ENCODE measurements at regions not wholly inside any gene's neighbourhood (a gene's known extent, or its start where the extent isn't known, plus 50 kb on each side); places are given as distances from the start of the nearest gene placed in this dataset.

DNA sequence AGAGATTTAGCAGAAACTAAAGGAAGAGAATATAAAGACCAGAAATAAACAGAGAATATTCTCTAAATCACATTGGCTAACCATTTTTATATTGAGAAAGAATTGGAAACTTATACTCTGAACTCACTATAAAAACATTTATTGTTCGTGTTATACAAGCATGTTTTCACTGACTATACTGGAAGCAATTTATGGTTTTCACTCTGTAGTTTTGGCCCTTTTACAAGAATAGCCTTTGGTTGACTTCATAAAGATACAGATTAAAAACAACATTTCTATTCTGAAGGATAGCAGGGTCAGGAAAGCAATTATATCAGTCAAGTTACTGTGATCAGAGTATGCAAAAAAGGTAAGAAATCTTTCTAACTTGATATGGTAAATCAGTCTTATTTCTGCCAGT lies 965.7 kb upstream of the FAT3 start:
- Histone ChIP-seq H3K4me3 (ENCODE audit: low read length) (no peak overlapping the region), H3K27me3 (ENCODE audit: control insufficient read depth in 2 of 2, insufficient read depth in 2 of 2, low read length in 2 of 2) (no peaks in the 10 kb centered on the region), H3K4me1 (ENCODE audit: control insufficient read depth in 2 of 2, insufficient read depth in 2 of 2, low read length in 2 of 2) (no peaks in the 10 kb centered on the region), H3K36me3 (ENCODE audit: control insufficient read depth in 2 of 3, insufficient read depth in 3 of 3, low read length in 3 of 3) (no peaks in the 10 kb centered on the region), H3K27ac (ENCODE audit: low read depth, low read length) (no peak overlapping the region), H3K9me3 (ENCODE audit: control insufficient read depth in 2 of 3, low read length in 3 of 3) (no peaks in the 10 kb centered on the region)
- intact Hi-C loops (cut with micrococcal nuclease), result no loop called here
- H3K36me3 Mint-ChIP-seq, result no peaks in the 10 kb centered on the region
- POLR2A ChIA-PET, result no interaction called here
- ATAC-seq (no peak), DNase-seq (no peak)
- H3K27me3 Mint-ChIP-seq, result no peaks in the 10 kb centered on the region
- H3K9me3 Mint-ChIP-seq, result peaks cover 0 to 8% (median 0%) of the 10 kb centered on the region in 11 donors
- no peak overlapping the region for H3K27ac Mint-ChIP-seq
- CTCF ChIA-PET, result no interaction called here
- H3K4me1 Mint-ChIP-seq, result no peaks in the 10 kb centered on the region
- H3K4me3 Mint-ChIP-seq, result no peak overlapping the region

DNA sequence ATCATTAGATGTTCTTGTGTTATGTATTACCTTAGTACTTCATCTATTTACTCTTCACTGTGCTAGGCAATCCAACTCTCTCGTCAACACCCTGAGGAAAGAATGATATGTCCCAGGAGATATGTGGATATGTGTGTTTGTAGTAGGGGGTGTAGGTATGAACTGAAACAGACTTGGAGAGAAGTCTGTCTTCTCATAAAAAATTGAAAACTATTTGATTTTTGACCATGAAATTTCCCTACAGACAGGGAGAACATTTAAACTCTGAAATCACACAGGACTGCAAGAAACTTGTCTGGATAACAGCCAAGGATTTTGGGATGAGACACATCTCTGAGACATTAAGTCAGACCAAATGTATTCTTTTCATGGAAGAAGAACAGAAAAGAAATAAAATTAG lies 967.0 kb upstream of the FAT3 start:
- Mint-ChIP-seq H3K4me3 (no peak overlapping the region), H3K27me3 (no peaks in the 10 kb centered on the region), H3K36me3 (no peaks in the 10 kb centered on the region), H3K4me1 (no peaks in the 10 kb centered on the region), H3K9me3 (peaks cover 0 to 8% (median 4%) of the 10 kb centered on the region in 11 donors), H3K27ac (no peak overlapping the region)
- no peak overlapping the region for H3K27ac ChIP-seq (ENCODE audit: low read depth, low read length)
- no peaks in the 10 kb centered on the region for H3K36me3 ChIP-seq (ENCODE audit: control insufficient read depth in 2 of 3, insufficient read depth in 3 of 3, low read length in 3 of 3)
- POLR2A ChIA-PET, result no interaction called here
- DNase-seq, result no peak
- H3K9me3 ChIP-seq (ENCODE audit: control insufficient read depth in 2 of 3, low read length in 3 of 3), result no peaks in the 10 kb centered on the region
- H3K4me1 ChIP-seq (ENCODE audit: control insufficient read depth in 2 of 2, insufficient read depth in 2 of 2, low read length in 2 of 2), result no peaks in the 10 kb centered on the region
- no peak for ATAC-seq
- no peak overlapping the region for H3K4me3 ChIP-seq (ENCODE audit: low read length)
- H3K27me3 ChIP-seq (ENCODE audit: control insufficient read depth in 2 of 2, insufficient read depth in 2 of 2, low read length in 2 of 2), result no peaks in the 10 kb centered on the region
- CTCF ChIA-PET, result no interaction called here
- intact Hi-C loops (cut with micrococcal nuclease), result no loop called here

DNA sequence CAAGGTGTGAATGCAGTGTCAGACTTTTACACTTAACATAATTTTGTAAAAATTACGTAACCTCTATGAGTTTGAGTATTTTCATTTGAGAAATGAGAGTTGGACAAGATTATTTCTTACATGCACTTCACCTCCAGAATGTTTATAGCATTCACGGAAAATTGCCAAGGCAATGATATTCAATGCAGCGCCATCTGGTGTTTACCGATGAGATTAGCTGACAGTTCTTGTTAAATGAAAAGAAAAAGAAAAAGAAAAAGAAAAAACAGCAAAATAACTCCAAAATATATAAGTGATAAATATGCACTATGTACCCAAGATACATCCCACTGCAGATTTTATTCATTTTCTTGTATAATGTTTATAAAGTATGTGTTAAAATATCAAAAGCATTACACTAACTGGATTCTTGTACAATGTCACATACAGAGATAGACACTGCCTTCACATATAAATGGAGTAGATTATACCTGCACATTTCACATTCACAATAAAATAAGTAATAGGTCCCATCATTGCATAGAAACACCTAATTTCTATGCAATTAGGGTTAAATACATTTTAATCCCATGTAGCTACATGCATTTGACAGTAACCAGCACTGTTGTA lies 976.3 kb upstream of the FAT3 start:
- Histone ChIP-seq H3K27ac (ENCODE audit: low read depth, low read length) (no peak overlapping the region), H3K4me1 (ENCODE audit: control insufficient read depth in 2 of 2, insufficient read depth in 2 of 2, low read length in 2 of 2) (no peaks in the 10 kb centered on the region), H3K27me3 (ENCODE audit: control insufficient read depth in 2 of 2, insufficient read depth in 2 of 2, low read length in 2 of 2) (no peaks in the 10 kb centered on the region), H3K9me3 (ENCODE audit: control insufficient read depth in 2 of 3, low read length in 3 of 3) (no peaks in the 10 kb centered on the region), H3K36me3 (ENCODE audit: control insufficient read depth in 2 of 3, insufficient read depth in 3 of 3, low read length in 3 of 3) (no peaks in the 10 kb centered on the region), H3K4me3 (ENCODE audit: low read length) (no peak overlapping the region)
- intact Hi-C loops (cut with micrococcal nuclease), result loop anchor here (2.0 to 5.0 kb wide), 2 partner anchors 1000 to 1041 kb away; no protein-coding TSS in a partner anchor
- ATAC-seq (no peak), DNase-seq (no peak)
- Mint-ChIP-seq H3K27ac (no peak overlapping the region), H3K4me1 (no peaks in the 10 kb centered on the region), H3K9me3 (peaks cover 0 to 4% (median 0%) of the 10 kb centered on the region in 11 donors), H3K27me3 (no peaks in the 10 kb centered on the region), H3K36me3 (no peaks in the 10 kb centered on the region), H3K4me3 (no peak overlapping the region)
- CTCF ChIA-PET, result no interaction called here
- POLR2A ChIA-PET, result no interaction called here

DNA sequence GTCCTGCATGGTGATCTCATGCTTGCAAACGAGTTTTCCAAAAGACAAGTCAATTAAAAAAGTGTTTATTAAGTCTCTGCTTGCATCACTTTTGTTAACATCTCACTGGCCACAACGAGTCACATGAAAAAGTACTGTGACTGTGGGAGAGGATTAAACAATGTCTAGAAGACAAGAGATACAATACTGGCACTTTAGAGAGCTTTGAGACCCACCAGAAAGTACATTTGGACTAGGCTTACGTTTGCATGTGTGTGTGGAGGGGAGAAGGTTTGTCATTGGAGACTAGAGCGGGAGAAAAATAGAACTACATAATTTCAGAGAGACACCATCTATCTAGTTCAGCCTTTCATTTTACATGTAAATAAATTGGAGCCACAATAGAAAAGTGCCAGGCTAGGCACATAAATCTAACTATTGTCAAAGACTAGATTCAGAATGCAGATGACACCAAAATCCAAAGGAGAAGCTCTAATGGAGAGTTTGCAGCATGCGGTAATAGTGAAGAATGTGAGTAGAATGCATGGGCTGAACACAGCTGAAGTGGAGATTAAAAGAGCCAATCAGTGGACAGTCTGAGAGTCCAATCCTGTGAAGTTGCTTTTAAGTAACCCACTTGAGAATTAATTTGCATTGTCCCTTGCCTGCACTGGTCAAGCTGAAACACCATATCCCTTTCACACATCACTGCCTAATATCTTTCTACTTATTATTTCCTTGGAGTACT lies 977.4 kb upstream of the FAT3 start:
- H3K27me3 ChIP-seq (ENCODE audit: control insufficient read depth in 2 of 2, insufficient read depth in 2 of 2, low read length in 2 of 2), result no peaks in the 10 kb centered on the region
- Mint-ChIP-seq H3K4me3 (no peak overlapping the region), H3K36me3 (no peaks in the 10 kb centered on the region), H3K27me3 (no peaks in the 10 kb centered on the region), H3K9me3 (peaks cover 0 to 4% (median 0%) of the 10 kb centered on the region in 11 donors), H3K27ac (no peak overlapping the region), H3K4me1 (no peaks in the 10 kb centered on the region)
- no peaks in the 10 kb centered on the region for H3K36me3 ChIP-seq (ENCODE audit: control insufficient read depth in 2 of 3, insufficient read depth in 3 of 3, low read length in 3 of 3)
- ATAC-seq, result no peak
- H3K4me3 ChIP-seq (ENCODE audit: low read length), result no peak overlapping the region
- ChIA-PET CTCF (no interaction called here), POLR2A (no interaction called here)
- no peak overlapping the region for H3K27ac ChIP-seq (ENCODE audit: low read depth, low read length)
- no peak for DNase-seq
- intact Hi-C loops (cut with micrococcal nuclease), result loop anchor here in 1 of 2 donors (5.0 kb wide), 1 partner anchor 1040 kb away; no protein-coding TSS in a partner anchor
- H3K4me1 ChIP-seq (ENCODE audit: control insufficient read depth in 2 of 2, insufficient read depth in 2 of 2, low read length in 2 of 2), result no peaks in the 10 kb centered on the region
- no peaks in the 10 kb centered on the region for H3K9me3 ChIP-seq (ENCODE audit: control insufficient read depth in 2 of 3, low read length in 3 of 3)

DNA sequence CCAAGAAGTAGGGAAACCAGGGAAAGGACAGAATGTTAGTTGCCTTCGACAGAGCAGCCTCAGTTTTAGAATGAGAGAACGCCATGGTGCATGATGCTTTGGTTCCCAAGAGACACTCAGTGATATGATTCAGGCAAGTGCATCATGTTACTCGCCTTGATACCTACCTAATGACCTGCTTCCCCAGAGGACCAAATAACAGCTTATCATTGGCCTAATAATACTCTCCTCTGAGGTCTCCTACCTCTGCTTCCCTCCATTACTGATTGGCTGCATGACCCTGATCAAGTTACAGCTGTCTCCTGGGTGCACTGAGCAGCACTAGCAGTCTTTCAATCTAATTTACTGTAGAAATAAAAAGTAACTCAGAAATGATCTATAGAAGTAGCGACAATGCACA lies 979.7 kb upstream of the FAT3 start:
- Mint-ChIP-seq H3K36me3 (no peaks in the 10 kb centered on the region), H3K9me3 (peaks cover 0 to 4% (median 0%) of the 10 kb centered on the region in 11 donors), H3K4me3 (no peak overlapping the region), H3K27ac (no peak overlapping the region), H3K27me3 (no peaks in the 10 kb centered on the region), H3K4me1 (no peaks in the 10 kb centered on the region)
- no peak overlapping the region for H3K4me3 ChIP-seq (ENCODE audit: low read length)
- DNase-seq, result no peak
- no peaks in the 10 kb centered on the region for H3K4me1 ChIP-seq (ENCODE audit: control insufficient read depth in 2 of 2, insufficient read depth in 2 of 2, low read length in 2 of 2)
- H3K27me3 ChIP-seq (ENCODE audit: control insufficient read depth in 2 of 2, insufficient read depth in 2 of 2, low read length in 2 of 2), result no peaks in the 10 kb centered on the region
- POLR2A ChIA-PET, result no interaction called here
- no peak for ATAC-seq
- no peaks in the 10 kb centered on the region for H3K9me3 ChIP-seq (ENCODE audit: control insufficient read depth in 2 of 3, low read length in 3 of 3)
- intact Hi-C loops (cut with micrococcal nuclease), result loop anchor here in 1 of 2 donors (5.0 kb wide), 1 partner anchor 1038 kb away; no protein-coding TSS in a partner anchor
- H3K27ac ChIP-seq (ENCODE audit: low read depth, low read length), result no peak overlapping the region
- H3K36me3 ChIP-seq (ENCODE audit: control insufficient read depth in 2 of 3, insufficient read depth in 3 of 3, low read length in 3 of 3), result no peaks in the 10 kb centered on the region
- CTCF ChIA-PET, result no interaction called here

DNA sequence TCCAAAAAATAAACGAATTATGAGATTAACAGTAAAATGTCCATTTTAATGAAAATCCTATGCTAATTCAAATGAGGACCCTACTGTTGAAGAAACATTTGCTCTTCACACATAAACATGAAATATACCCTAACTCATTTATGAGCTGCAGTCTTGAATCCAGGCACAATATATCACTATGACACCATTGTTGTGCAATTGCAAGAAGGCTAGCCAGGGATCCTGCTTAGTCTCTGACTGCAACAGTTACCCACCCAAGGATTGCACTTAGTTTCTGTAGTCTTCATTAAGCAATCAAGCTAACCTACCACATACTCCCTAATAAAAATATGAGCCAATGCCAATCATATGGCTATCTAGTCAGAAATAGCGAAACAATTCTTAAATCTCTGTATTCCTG lies 981.0 kb upstream of the FAT3 start:
- Mint-ChIP-seq H3K27me3 (no peaks in the 10 kb centered on the region), H3K4me1 (no peaks in the 10 kb centered on the region), H3K4me3 (no peak overlapping the region), H3K27ac (no peak overlapping the region), H3K9me3 (peaks cover 0 to 4% (median 0%) of the 10 kb centered on the region in 11 donors), H3K36me3 (no peaks in the 10 kb centered on the region)
- POLR2A ChIA-PET, result no interaction called here
- Histone ChIP-seq H3K27me3 (ENCODE audit: control insufficient read depth in 2 of 2, insufficient read depth in 2 of 2, low read length in 2 of 2) (no peaks in the 10 kb centered on the region), H3K27ac (ENCODE audit: low read depth, low read length) (no peak overlapping the region), H3K36me3 (ENCODE audit: control insufficient read depth in 2 of 3, insufficient read depth in 3 of 3, low read length in 3 of 3) (no peaks in the 10 kb centered on the region), H3K4me3 (ENCODE audit: low read length) (no peak overlapping the region), H3K4me1 (ENCODE audit: control insufficient read depth in 2 of 2, insufficient read depth in 2 of 2, low read length in 2 of 2) (no peaks in the 10 kb centered on the region), H3K9me3 (ENCODE audit: control insufficient read depth in 2 of 3, low read length in 3 of 3) (no peaks in the 10 kb centered on the region)
- intact Hi-C loops (cut with micrococcal nuclease), result no loop called here
- DNase-seq, result no peak
- CTCF ChIA-PET, result no interaction called here
- no peak for ATAC-seq

DNA sequence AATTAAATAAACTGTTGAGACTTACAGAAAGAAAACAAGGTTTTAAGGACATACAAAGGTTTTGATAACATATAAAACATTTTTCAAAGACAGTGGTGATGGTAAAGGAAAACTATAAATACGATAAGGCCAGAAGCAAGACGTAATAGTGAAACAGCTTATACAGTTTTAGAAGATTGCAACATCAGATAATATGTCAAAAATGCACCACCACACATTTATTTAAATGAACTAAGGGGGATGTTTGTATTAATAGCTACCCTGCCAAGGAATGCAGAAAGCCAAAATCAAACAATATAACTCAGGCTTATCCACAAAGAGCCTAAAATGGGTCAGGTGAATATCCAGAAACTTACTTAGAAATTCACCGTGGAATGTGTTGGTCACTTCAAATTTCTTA lies 981.6 kb upstream of the FAT3 start:
- ChIA-PET POLR2A (no interaction called here), CTCF (no interaction called here)
- Histone ChIP-seq H3K9me3 (ENCODE audit: control insufficient read depth in 2 of 3, low read length in 3 of 3) (no peaks in the 10 kb centered on the region), H3K27ac (ENCODE audit: low read depth, low read length) (no peak overlapping the region), H3K27me3 (ENCODE audit: control insufficient read depth in 2 of 2, insufficient read depth in 2 of 2, low read length in 2 of 2) (no peaks in the 10 kb centered on the region), H3K4me1 (ENCODE audit: control insufficient read depth in 2 of 2, insufficient read depth in 2 of 2, low read length in 2 of 2) (no peaks in the 10 kb centered on the region), H3K4me3 (ENCODE audit: low read length) (no peak overlapping the region), H3K36me3 (ENCODE audit: control insufficient read depth in 2 of 3, insufficient read depth in 3 of 3, low read length in 3 of 3) (no peaks in the 10 kb centered on the region)
- no peaks in the 10 kb centered on the region for H3K27me3 Mint-ChIP-seq
- H3K9me3 Mint-ChIP-seq, result peaks cover 0 to 8% (median 0%) of the 10 kb centered on the region in 11 donors
- H3K4me3 Mint-ChIP-seq, result no peak overlapping the region
- H3K36me3 Mint-ChIP-seq, result no peaks in the 10 kb centered on the region
- no peaks in the 10 kb centered on the region for H3K4me1 Mint-ChIP-seq
- no peak for DNase-seq
- intact Hi-C loops (cut with micrococcal nuclease), result no loop called here
- H3K27ac Mint-ChIP-seq, result no peak overlapping the region
- ATAC-seq, result no peak

All from naive thymus-derived CD4-positive, alpha-beta T cell (primary cell).